K562 (cell line): ENCODE measurements at regions not wholly inside any gene's neighbourhood (a gene's known extent, or its start where the extent isn't known, plus 50 kb on each side); places are given as distances from the start of the nearest gene placed in this dataset.

ENCODE experiments used
- CBFB ChIP-seq: sonication (generic); formaldehyde crosslinking; IDR thresholded peaks from 2 replicates; pipeline ENCODE4 v1.4.0; 2020; ENCODE audit warnings: mild to moderate bottlenecking, missing genetic modification reagents
- FUS ChIP-seq: fragments of 200-400 bp; formaldehyde crosslinking; optimal IDR thresholded peaks from 2 replicates; pipeline ENCODE3; 2017; ENCODE audit warnings: low read depth, low read length
- GABPB2 ChIP-seq: fragments of 250-450 bp; sonication (Bioruptor Pico); conservative IDR thresholded peaks from 2 replicates; pipeline ENCODE4 v1.5.1; 2021; ENCODE audit warnings: mild to moderate bottlenecking
- KAT7 ChIP-seq: sonication (generic); formaldehyde crosslinking; IDR thresholded peaks from 2 replicates; pipeline ENCODE4 v1.8.0; 2022; ENCODE audit warnings: missing genetic modification reagents, mild to moderate bottlenecking, borderline replicate concordance
- MBD2 ChIP-seq: sonication (generic); IDR thresholded peaks from 2 replicates; pipeline ENCODE4 v1.6.1; 2016; ENCODE audit warnings: low read depth, borderline replicate concordance
- NFIX ChIP-seq: fragments of 250-450 bp; sonication (Bioruptor Pico); IDR thresholded peaks from 2 replicates; pipeline ENCODE4 v1.4.0; 2020; ENCODE audit warnings: low read depth, mild to moderate bottlenecking, moderate library complexity
- NONO ChIP-seq, 2 experiments: fragments of 200-400 bp in 1 of 2; fragments of 450-650 bp in 1 of 2; formaldehyde crosslinking in 1 of 2; IDR thresholded peaks; 2 replicates each; pipeline ENCODE4 v1.6.1; 2017; ENCODE audit warnings: low read depth in 2 of 2, mild to moderate bottlenecking in 2 of 2, moderate library complexity in 2 of 2, low read length in 1 of 2
- PHF8 ChIP-seq: fragments of 200-600 bp; sonication (generic); IDR thresholded peaks from 2 replicates; pipeline ENCODE4 v1.6.1; 2012; ENCODE audit warnings: mixed run types, mild to moderate bottlenecking, inconsistent platforms, low read length, moderate library complexity, borderline replicate concordance
- PRPF4 ChIP-seq: fragments of 200-400 bp; formaldehyde crosslinking; IDR thresholded peaks from one replicate; pipeline ENCODE4 v1.6.1; 2017; ENCODE audit warnings: low read length, low read depth, mild to moderate bottlenecking; ENCODE audit not compliant: insufficient read depth, poor library complexity, severe bottlenecking
- RBM34 ChIP-seq: fragments of 200-400 bp; formaldehyde crosslinking; IDR thresholded peaks from 2 replicates; pipeline ENCODE4 v1.6.1; 2018; ENCODE audit warnings: low read length, borderline replicate concordance; ENCODE audit not compliant: insufficient read depth
- RNF2 ChIP-seq: sonication (generic); IDR thresholded peaks from 2 replicates; pipeline ENCODE4 v1.6.1; 2016
- SOX6 ChIP-seq: fragments of 450-650 bp; IDR thresholded peaks from 2 replicates; pipeline ENCODE4 v1.6.1; 2014; ENCODE audit warnings: mild to moderate bottlenecking
- STAG1 ChIP-seq: sonication (generic); formaldehyde crosslinking; IDR thresholded peaks from 2 replicates; pipeline ENCODE4 v1.5.0; 2020; ENCODE audit warnings: missing genetic modification reagents, borderline replicate concordance
- TAL1 ChIP-seq: fragments of 450-650 bp; IDR thresholded peaks from 2 replicates; pipeline ENCODE4 v1.6.1; 2016; ENCODE audit warnings: mild to moderate bottlenecking
- ZNF165 ChIP-seq: fragments of 250-450 bp; sonication (Bioruptor Pico); IDR thresholded peaks from 2 replicates; pipeline ENCODE4 v1.4.0; 2020; ENCODE audit warnings: borderline replicate concordance
- ZNF274 ChIP-seq: IDR thresholded peaks from 2 replicates; pipeline ENCODE4 v1.6.1; 2011; ENCODE audit warnings: low read depth, mild to moderate bottlenecking, low read length, moderate library complexity, borderline replicate concordance
- ZNF449 ChIP-seq: fragments of 250-450 bp; sonication (Bioruptor Pico); IDR thresholded peaks from 2 replicates; pipeline ENCODE4 v1.8.0; 2022; ENCODE audit warnings: moderate library complexity, mild to moderate bottlenecking, inconsistent platforms
- ZNF644 ChIP-seq: fragments of 200-800 bp; sonication (Bioruptor generic); IDR thresholded peaks from 2 replicates; pipeline ENCODE4 v1.6.1; 2016; ENCODE audit warnings: low read depth, missing genetic modification characterization, missing compliant biosample characterization
- ZNF699 ChIP-seq: fragments of 250-450 bp; sonication (Bioruptor Pico); IDR thresholded peaks from 2 replicates; pipeline ENCODE4 v1.8.0; 2021; ENCODE audit warnings: mild to moderate bottlenecking, moderate library complexity; ENCODE audit not compliant: insufficient replicate concordance
- ZNF830 ChIP-seq: fragments of 250-450 bp; sonication (Bioruptor Pico); IDR thresholded peaks from 2 replicates; pipeline ENCODE4 v1.5.0; 2021; ENCODE audit warnings: mild to moderate bottlenecking
- TF ChIP-seq, protein P1 (sequence below): fragments of 450-650 bp; IDR thresholded peaks from 2 replicates; pipeline ENCODE4 v1.6.1; 2016; ENCODE audit warnings: low read depth, mild to moderate bottlenecking, moderate library complexity
- TF ChIP-seq, protein P2 (sequence below): fragments of 250-450 bp; sonication (Bioruptor Pico); IDR thresholded peaks from 2 replicates; pipeline ENCODE4 v1.4.0; 2020; ENCODE audit warnings: mild to moderate bottlenecking, moderate library complexity

- TF ChIP-seq RBM34 (no peak), RNF2 (peak; percentile 51; the same call in 1 of the 2 replicates), ZNF274 (no peak), ZNF449 (CRISPR knock-in tag) (no peak), ZNF830 (CRISPR knock-in tag) (peak; percentile 98), PRPF4 (no peak), CBFB (CRISPR knock-in tag) (0 out of 2 replicates have a peak, but pooled peaks have one; percentile 7), NFIX (no peak; the same call in 1 of the 2 replicates), PHF8 (peak; percentile 43), SOX6 (no peak), GABPB2 (CRISPR knock-in tag) (peak; percentile 95), MBD2 (peak; percentile 94), FUS (no peak), ZNF165 (CRISPR knock-in tag) (no peak), ZNF699 (CRISPR knock-in tag) (no peak), TAL1 (no peak), KAT7 (CRISPR knock-in tag) (peak; percentile 26; the same call in 1 of the 2 replicates), NONO (IDR thresholded peaks at IDR 0.05; ENCODE audit: low read depth in 2 of 2, low read length in 1 of 2) (no peak), ZNF644 (tag) (peak; percentile 97; the same call in 1 of the 2 replicates), STAG1 (CRISPR knock-in tag) (peak; percentile 61)
- TF ChIP-seq, protein P1, sequence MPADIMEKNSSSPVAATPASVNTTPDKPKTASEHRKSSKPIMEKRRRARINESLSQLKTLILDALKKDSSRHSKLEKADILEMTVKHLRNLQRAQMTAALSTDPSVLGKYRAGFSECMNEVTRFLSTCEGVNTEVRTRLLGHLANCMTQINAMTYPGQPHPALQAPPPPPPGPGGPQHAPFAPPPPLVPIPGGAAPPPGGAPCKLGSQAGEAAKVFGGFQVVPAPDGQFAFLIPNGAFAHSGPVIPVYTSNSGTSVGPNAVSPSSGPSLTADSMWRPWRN, result no peak
- TF ChIP-seq, protein P2, sequence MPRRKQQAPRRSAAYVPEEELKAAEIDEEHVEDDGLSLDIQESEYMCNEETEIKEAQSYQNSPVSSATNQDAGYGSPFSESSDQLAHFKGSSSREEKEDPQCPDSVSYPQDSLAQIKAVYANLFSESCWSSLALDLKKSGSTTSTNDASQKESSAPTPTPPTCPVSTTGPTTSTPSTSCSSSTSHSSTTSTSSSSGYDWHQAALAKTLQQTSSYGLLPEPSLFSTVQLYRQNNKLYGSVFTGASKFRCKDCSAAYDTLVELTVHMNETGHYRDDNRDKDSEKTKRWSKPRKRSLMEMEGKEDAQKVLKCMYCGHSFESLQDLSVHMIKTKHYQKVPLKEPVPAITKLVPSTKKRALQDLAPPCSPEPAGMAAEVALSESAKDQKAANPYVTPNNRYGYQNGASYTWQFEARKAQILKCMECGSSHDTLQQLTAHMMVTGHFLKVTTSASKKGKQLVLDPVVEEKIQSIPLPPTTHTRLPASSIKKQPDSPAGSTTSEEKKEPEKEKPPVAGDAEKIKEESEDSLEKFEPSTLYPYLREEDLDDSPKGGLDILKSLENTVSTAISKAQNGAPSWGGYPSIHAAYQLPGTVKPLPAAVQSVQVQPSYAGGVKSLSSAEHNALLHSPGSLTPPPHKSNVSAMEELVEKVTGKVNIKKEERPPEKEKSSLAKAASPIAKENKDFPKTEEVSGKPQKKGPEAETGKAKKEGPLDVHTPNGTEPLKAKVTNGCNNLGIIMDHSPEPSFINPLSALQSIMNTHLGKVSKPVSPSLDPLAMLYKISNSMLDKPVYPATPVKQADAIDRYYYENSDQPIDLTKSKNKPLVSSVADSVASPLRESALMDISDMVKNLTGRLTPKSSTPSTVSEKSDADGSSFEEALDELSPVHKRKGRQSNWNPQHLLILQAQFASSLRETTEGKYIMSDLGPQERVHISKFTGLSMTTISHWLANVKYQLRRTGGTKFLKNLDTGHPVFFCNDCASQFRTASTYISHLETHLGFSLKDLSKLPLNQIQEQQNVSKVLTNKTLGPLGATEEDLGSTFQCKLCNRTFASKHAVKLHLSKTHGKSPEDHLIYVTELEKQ (CRISPR knock-in tag), result peak; percentile 2; the same call in 1 of the 2 replicates
These were observed 116.7 kb upstream of the SERPIND1 start (continued) for GRCh38 chr22:20656902-20657836.
